ENCODE measurements at regions not wholly inside any gene's neighbourhood (a gene's known extent, or its start where the extent isn't known, plus 50 kb on each side); places are given as distances from the start of the nearest gene placed in this dataset.

GRCh38 chr10:110419265-110419664 lies 78.4 kb upstream of the DUSP5 start:
- Histone ChIP-seq H3K36me3 (no peaks in the 10 kb centered on the region), H3K4me3 (no peak overlapping the region), H3K9me3 (no peaks in the 10 kb centered on the region), H3K27me3 (no peaks in the 10 kb centered on the region)
- no peak for DNase-seq

- H3K9me3 ChIP-seq = no peaks in the 10 kb centered on the region
- no peaks in the 10 kb centered on the region for H3K36me3 ChIP-seq
- H3K4me3 ChIP-seq = no peak overlapping the region
- H3K27me3 ChIP-seq = no peaks in the 10 kb centered on the region
- peak; percentile 48 for DNase-seq
These were observed 77.1 kb upstream of the DUSP5 start for GRCh38 chr10:110420401-110421193.

- DNase-seq = no peak
- Histone ChIP-seq H3K9me3 (no peaks in the 10 kb centered on the region), H3K36me3 (no peaks in the 10 kb centered on the region), H3K27me3 (no peaks in the 10 kb centered on the region), H3K4me3 (no peak overlapping the region)
These were observed 76.1 kb upstream of the DUSP5 start for GRCh38 chr10:110421512-110422138.

- Histone ChIP-seq H3K9me3 (no peaks in the 10 kb centered on the region), H3K27me3 (no peaks in the 10 kb centered on the region), H3K36me3 (no peaks in the 10 kb centered on the region), H3K4me3 (no peak overlapping the region)
- DNase-seq = no peak
These were observed 75.2 kb upstream of the DUSP5 start for GRCh38 chr10:110422548-110422947.

GRCh38 chr10:110423650-110424049 lies 74.1 kb upstream of the DUSP5 start:
- H3K9me3 ChIP-seq = no peaks in the 10 kb centered on the region
- H3K4me3 ChIP-seq = no peak overlapping the region
- H3K27me3 ChIP-seq = no peaks in the 10 kb centered on the region
- DNase-seq = no peak
- no peaks in the 10 kb centered on the region for H3K36me3 ChIP-seq

- Histone ChIP-seq H3K36me3 (no peaks in the 10 kb centered on the region), H3K4me3 (no peak overlapping the region), H3K27me3 (no peaks in the 10 kb centered on the region), H3K9me3 (no peaks in the 10 kb centered on the region)
- DNase-seq = peak; percentile 53
These were observed 71.9 kb upstream of the DUSP5 start for GRCh38 chr10:110425684-110426293.

- no peaks in the 10 kb centered on the region for H3K27me3 ChIP-seq
- no peaks in the 10 kb centered on the region for H3K9me3 ChIP-seq
- no peaks in the 10 kb centered on the region for H3K36me3 ChIP-seq
- H3K4me3 ChIP-seq = no peak overlapping the region
- no peak for DNase-seq
These were observed 71.2 kb upstream of the DUSP5 start for GRCh38 chr10:110426294-110427181.

GRCh38 chr10:110429301-110429700 lies 68.4 kb upstream of the DUSP5 start:
- H3K27me3 ChIP-seq = no peaks in the 10 kb centered on the region
- no peak overlapping the region for H3K4me3 ChIP-seq
- no peak for DNase-seq
- no peaks in the 10 kb centered on the region for H3K9me3 ChIP-seq
- H3K36me3 ChIP-seq = no peaks in the 10 kb centered on the region

- Histone ChIP-seq H3K27me3 (no peaks in the 10 kb centered on the region), H3K36me3 (no peaks in the 10 kb centered on the region), H3K4me3 (no peak overlapping the region), H3K9me3 (no peaks in the 10 kb centered on the region)
- no peak for DNase-seq
These were observed 67.1 kb upstream of the DUSP5 start for GRCh38 chr10:110430340-110431273.

- no peak for DNase-seq
- H3K36me3 ChIP-seq = no peaks in the 10 kb centered on the region
- H3K4me3 ChIP-seq = no peak overlapping the region
- H3K9me3 ChIP-seq = no peaks in the 10 kb centered on the region
- H3K27me3 ChIP-seq = no peaks in the 10 kb centered on the region
These were observed 66.0 kb upstream of the DUSP5 start for GRCh38 chr10:110431659-110432058.

GRCh38 chr10:110432084-110432483 lies 65.6 kb upstream of the DUSP5 start:
- Histone ChIP-seq H3K9me3 (no peaks in the 10 kb centered on the region), H3K4me3 (no peak overlapping the region), H3K36me3 (no peaks in the 10 kb centered on the region), H3K27me3 (no peaks in the 10 kb centered on the region)
- no peak for DNase-seq

- Histone ChIP-seq H3K4me3 (no peak overlapping the region), H3K36me3 (no peaks in the 10 kb centered on the region), H3K27me3 (no peaks in the 10 kb centered on the region), H3K9me3 (no peaks in the 10 kb centered on the region)
- no peak for DNase-seq
These were observed 64.7 kb upstream of the DUSP5 start for GRCh38 chr10:110432814-110433565.

- Histone ChIP-seq H3K27me3 (no peaks in the 10 kb centered on the region), H3K36me3 (no peaks in the 10 kb centered on the region), H3K4me3 (no peak overlapping the region), H3K9me3 (no peaks in the 10 kb centered on the region)
- peak; percentile 14 for DNase-seq
These were observed 64.0 kb upstream of the DUSP5 start for GRCh38 chr10:110433740-110434139.

- no peak overlapping the region for H3K4me3 ChIP-seq
- H3K36me3 ChIP-seq = no peaks in the 10 kb centered on the region
- no peaks in the 10 kb centered on the region for H3K27me3 ChIP-seq
- H3K9me3 ChIP-seq = no peaks in the 10 kb centered on the region
- no peak for DNase-seq
These were observed 63.1 kb upstream of the DUSP5 start for GRCh38 chr10:110434489-110435096.

Measured in MG63 (cell line).